ENCODE measurements at regions not wholly inside any gene's neighbourhood (a gene's known extent, or its start where the extent isn't known, plus 50 kb on each side); places are given as distances from the start of the nearest gene placed in this dataset.

GRCh38 chr16:86752582-86753175, 174.3 kb downstream of the FOXL1 start:
- peaks cover 0 to 3% of the 10 kb centered on the region in 2 donors for H3K27me3 ChIP-seq
- TF ChIP-seq POLR2AphosphoS5 (IDR thresholded peaks at IDR 0.05) (no peak), CTCF (IDR thresholded peaks at IDR 0.05) (no peak), POLR2A (IDR thresholded peaks at IDR 0.05) (no peak)
- no peaks in the 10 kb centered on the region for H3K4me1 ChIP-seq
- H3K9me3 ChIP-seq = no peaks in the 10 kb centered on the region
- H3K36me3 ChIP-seq = no peaks in the 10 kb centered on the region
- intact Hi-C loops (cut with DNase I; ENCODE audit: low total_unique reads) = no loop called here
- no peak for DNase-seq (ENCODE audit: low spot score in 2 of 2)
- no peak overlapping the region for H3K4me3 ChIP-seq
- no peak overlapping the region for H3K27ac ChIP-seq

GRCh38 chr16:86753399-86753798, 175.1 kb downstream of the FOXL1 start:
- intact Hi-C loops (cut with DNase I; ENCODE audit: low total_unique reads) = no loop called here
- Histone ChIP-seq H3K4me1 (no peaks in the 10 kb centered on the region), H3K27ac (no peak overlapping the region), H3K36me3 (no peaks in the 10 kb centered on the region), H3K4me3 (no peak overlapping the region), H3K9me3 (no peaks in the 10 kb centered on the region), H3K27me3 (peaks cover 0 to 5% of the 10 kb centered on the region in 2 donors)
- no peak for DNase-seq (ENCODE audit: low spot score in 2 of 2)
- TF ChIP-seq POLR2A (IDR thresholded peaks at IDR 0.05) (no peak), POLR2AphosphoS5 (IDR thresholded peaks at IDR 0.05) (no peak), CTCF (IDR thresholded peaks at IDR 0.05) (no peak)

- no peak overlapping the region for H3K27ac ChIP-seq
- no peaks in the 10 kb centered on the region for H3K4me1 ChIP-seq
- no peaks in the 10 kb centered on the region for H3K9me3 ChIP-seq
- intact Hi-C loops (cut with DNase I; ENCODE audit: low total_unique reads) = loop anchor here (1.0 kb wide), 1 partner anchor 19 kb away; no protein-coding TSS in a partner anchor
- no peak for TF ChIP-seq POLR2A (IDR thresholded peaks at IDR 0.05)
- TF ChIP-seq CTCF (IDR thresholded peaks at IDR 0.05) = no peak
- TF ChIP-seq POLR2AphosphoS5 (IDR thresholded peaks at IDR 0.05) = no peak
- H3K4me3 ChIP-seq = no peak overlapping the region
- peaks cover 0 to 13% of the 10 kb centered on the region in 2 donors for H3K27me3 ChIP-seq
- no peaks in the 10 kb centered on the region for H3K36me3 ChIP-seq
- no peak for DNase-seq (ENCODE audit: low spot score in 2 of 2)
Measured at GRCh38 chr16:86755571-86756006, 177.2 kb downstream of the FOXL1 start.

- TF ChIP-seq POLR2AphosphoS5 (IDR thresholded peaks at IDR 0.05) = no peak
- TF ChIP-seq POLR2A (IDR thresholded peaks at IDR 0.05) = no peak
- TF ChIP-seq CTCF (IDR thresholded peaks at IDR 0.05) = no peak
- no peaks in the 10 kb centered on the region for H3K9me3 ChIP-seq
- no peaks in the 10 kb centered on the region for H3K36me3 ChIP-seq
- intact Hi-C loops (cut with DNase I; ENCODE audit: low total_unique reads) = loop anchor here (1.0 kb wide), 1 partner anchor 21 kb away; no protein-coding TSS in a partner anchor
- no peak for DNase-seq (ENCODE audit: low spot score in 2 of 2)
- H3K4me1 ChIP-seq = no peaks in the 10 kb centered on the region
- H3K27me3 ChIP-seq = peaks cover 3 to 23% of the 10 kb centered on the region in 2 donors
- H3K4me3 ChIP-seq = no peak overlapping the region
- no peak overlapping the region for H3K27ac ChIP-seq
Measured at GRCh38 chr16:86756882-86757703, 178.7 kb downstream of the FOXL1 start.

GRCh38 chr16:86757704-86758040, 179.3 kb downstream of the FOXL1 start:
- H3K4me1 ChIP-seq = no peaks in the 10 kb centered on the region
- H3K27me3 ChIP-seq = peaks cover 3 to 27% of the 10 kb centered on the region in 2 donors
- no peak for DNase-seq (ENCODE audit: low spot score in 2 of 2)
- TF ChIP-seq POLR2AphosphoS5 (IDR thresholded peaks at IDR 0.05) (no peak), POLR2A (IDR thresholded peaks at IDR 0.05) (no peak), CTCF (IDR thresholded peaks at IDR 0.05) (no peak)
- H3K9me3 ChIP-seq = no peaks in the 10 kb centered on the region
- H3K27ac ChIP-seq = no peak overlapping the region
- H3K36me3 ChIP-seq = no peaks in the 10 kb centered on the region
- no peak overlapping the region for H3K4me3 ChIP-seq
- intact Hi-C loops (cut with DNase I; ENCODE audit: low total_unique reads) = no loop called here
